ENCODE measurements at regions not wholly inside any gene's neighbourhood (a gene's known extent, or its start where the extent isn't known, plus 50 kb on each side); places are given as distances from the start of the nearest gene placed in this dataset.

DNA sequence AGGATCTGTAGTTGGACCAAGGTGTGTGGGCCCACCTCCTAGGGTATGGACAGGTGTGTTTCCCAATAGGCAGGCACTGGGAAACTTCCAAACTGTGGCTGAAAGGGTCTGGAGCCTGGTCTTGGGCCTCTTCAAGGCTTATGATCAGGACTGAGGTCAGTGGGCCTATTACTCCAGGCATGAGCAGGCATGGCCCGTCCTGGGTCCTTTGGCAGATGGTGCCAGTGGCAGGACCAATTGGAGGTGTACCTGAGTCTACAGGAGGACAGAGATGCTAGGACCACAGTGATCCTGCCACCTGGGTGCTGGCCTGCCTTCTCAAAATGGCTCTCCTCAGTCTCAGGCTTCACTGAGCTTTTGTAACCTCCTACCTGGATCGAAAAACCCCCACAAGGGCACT, 95.4 kb downstream of the RAB18 start:
- TF ChIP-seq, protein P1, sequence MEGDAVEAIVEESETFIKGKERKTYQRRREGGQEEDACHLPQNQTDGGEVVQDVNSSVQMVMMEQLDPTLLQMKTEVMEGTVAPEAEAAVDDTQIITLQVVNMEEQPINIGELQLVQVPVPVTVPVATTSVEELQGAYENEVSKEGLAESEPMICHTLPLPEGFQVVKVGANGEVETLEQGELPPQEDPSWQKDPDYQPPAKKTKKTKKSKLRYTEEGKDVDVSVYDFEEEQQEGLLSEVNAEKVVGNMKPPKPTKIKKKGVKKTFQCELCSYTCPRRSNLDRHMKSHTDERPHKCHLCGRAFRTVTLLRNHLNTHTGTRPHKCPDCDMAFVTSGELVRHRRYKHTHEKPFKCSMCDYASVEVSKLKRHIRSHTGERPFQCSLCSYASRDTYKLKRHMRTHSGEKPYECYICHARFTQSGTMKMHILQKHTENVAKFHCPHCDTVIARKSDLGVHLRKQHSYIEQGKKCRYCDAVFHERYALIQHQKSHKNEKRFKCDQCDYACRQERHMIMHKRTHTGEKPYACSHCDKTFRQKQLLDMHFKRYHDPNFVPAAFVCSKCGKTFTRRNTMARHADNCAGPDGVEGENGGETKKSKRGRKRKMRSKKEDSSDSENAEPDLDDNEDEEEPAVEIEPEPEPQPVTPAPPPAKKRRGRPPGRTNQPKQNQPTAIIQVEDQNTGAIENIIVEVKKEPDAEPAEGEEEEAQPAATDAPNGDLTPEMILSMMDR (IDR thresholded peaks at IDR 0.05) = no peak
- intact Hi-C loops (cut with DNase I) = no loop called here

DNA sequence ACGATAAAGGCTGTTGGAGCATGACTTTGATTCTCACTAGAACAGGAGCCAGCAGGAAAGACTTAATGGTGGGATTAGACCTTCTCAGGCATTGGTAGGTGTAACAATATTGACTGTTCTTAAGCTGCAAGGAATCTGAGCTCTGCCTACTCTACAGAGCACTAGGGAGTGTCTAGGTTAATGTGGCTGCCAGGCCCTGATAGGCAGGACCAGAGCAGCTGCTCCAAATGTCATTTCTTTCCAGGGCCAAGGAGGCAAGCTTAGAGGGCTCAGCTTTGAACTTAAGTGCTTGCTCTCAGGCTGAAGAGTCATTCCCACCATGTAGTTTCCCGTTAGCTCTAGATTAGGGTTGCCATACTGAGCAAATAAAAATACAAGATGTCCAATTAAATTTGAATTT, 96.8 kb downstream of the RAB18 start:
- Histone ChIP-seq H3K36me3 (no peaks in the 10 kb centered on the region), H3K4me3 (no peak overlapping the region), H3K4me1 (peaks cover 0 to 17% (median 0%) of the 10 kb centered on the region in 9 donors), H3K27me3 (no peaks in the 10 kb centered on the region), H3K27ac (peak overlapping the region in 1 of 10 donors; percentile 3), H3K9me3 (peaks cover 0 to 8% (median 0%) of the 10 kb centered on the region in 11 donors)
- WGBS, 2 donors = 79 to 82% methylated on average over 2 of the region's 2 CpGs
- ATAC-seq (peak in 2 of 8 donors; percentile 27 to 59), DNase-seq (no peak)
- TF ChIP-seq, protein P1 (IDR thresholded peaks at IDR 0.05) = no peak
- intact Hi-C loops (cut with DNase I) = no loop called here

More for the DNA sequence above, 95.4 kb downstream of the RAB18 start:
- Histone ChIP-seq H3K9me3 (peaks cover 0 to 17% (median 0%) of the 10 kb centered on the region in 11 donors), H3K27ac (no peak overlapping the region), H3K27me3 (no peaks in the 10 kb centered on the region), H3K36me3 (no peaks in the 10 kb centered on the region), H3K4me3 (no peak overlapping the region), H3K4me1 (peaks cover 0 to 9% (median 0%) of the 10 kb centered on the region in 9 donors)
- DNase-seq (no peak), ATAC-seq (no peak)
- WGBS, 2 donors = 66 to 81% methylated on average over 2 of the region's 2 CpGs

DNA sequence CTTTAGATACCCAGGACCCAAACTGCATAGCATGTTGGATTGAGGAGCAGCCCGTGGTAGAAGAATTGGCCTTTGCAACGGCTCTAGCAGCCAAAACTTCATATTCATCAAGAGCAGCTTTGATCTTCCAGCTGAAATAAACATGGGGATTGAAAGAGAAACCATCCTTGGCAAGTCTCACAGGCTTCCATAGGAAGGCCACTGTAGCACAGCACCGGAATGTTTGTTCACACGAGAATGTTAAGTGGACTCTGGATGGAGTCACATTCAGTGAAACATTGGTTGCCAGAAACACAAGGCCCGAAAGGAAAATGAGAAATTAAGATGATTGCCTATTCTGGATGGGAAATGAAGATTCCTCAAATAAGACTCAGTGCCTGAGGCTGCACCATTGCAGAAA, 97.4 kb downstream of the RAB18 start:
- TF ChIP-seq, protein P1 (IDR thresholded peaks at IDR 0.05) = no peak
- no peaks in the 10 kb centered on the region for H3K36me3 ChIP-seq
- H3K4me1 ChIP-seq = peaks cover 0 to 17% (median 0%) of the 10 kb centered on the region in 9 donors
- H3K27me3 ChIP-seq = no peaks in the 10 kb centered on the region
- peak overlapping the region in 4 of 10 donors; percentile 1 to 48 (median 24) for H3K27ac ChIP-seq
- no peak for DNase-seq
- intact Hi-C loops (cut with DNase I) = no loop called here
- H3K9me3 ChIP-seq = peaks cover 0 to 8% (median 0%) of the 10 kb centered on the region in 11 donors
- peak in 2 of 8 donors; percentile 54 to 63 for ATAC-seq
- WGBS, 2 donors = 49 to 50% methylated on average over 5 of the region's 5 CpGs
- no peak overlapping the region for H3K4me3 ChIP-seq

- Histone ChIP-seq H3K9me3 (peaks cover 0 to 8% (median 0%) of the 10 kb centered on the region in 11 donors), H3K27me3 (no peaks in the 10 kb centered on the region), H3K4me1 (peaks cover 0 to 17% (median 0%) of the 10 kb centered on the region in 9 donors), H3K36me3 (no peaks in the 10 kb centered on the region), H3K27ac (peak overlapping the region in 4 of 10 donors; percentile 1 to 48 (median 24)), H3K4me3 (no peak overlapping the region)
- DNase-seq (no peak), ATAC-seq (peak in 4 of 8 donors; percentile 48 to 71 (median 62))
- TF ChIP-seq, protein P1 (IDR thresholded peaks at IDR 0.05) = no peak
- WGBS, 2 donors = 54 to 58% methylated on average over 6 of the region's 6 CpGs
- intact Hi-C loops (cut with DNase I) = no loop called here
These were observed 97.9 kb downstream of the RAB18 start for GRCh38 chr10:27601946-27602538.

All from heart right ventricle (tissue), 16 donors.